ENCODE measurements at regions not wholly inside any gene's neighbourhood (a gene's known extent, or its start where the extent isn't known, plus 50 kb on each side); places are given as distances from the start of the nearest gene placed in this dataset.

- no peak for TF ChIP-seq CTCF (IDR thresholded peaks at IDR 0.05)
- no peak for TF ChIP-seq POLR2A (IDR thresholded peaks at IDR 0.05)
Measured at GRCh38 chr2:64818664-64819060, 164.9 kb upstream of the SERTAD2 start.

All from transverse colon (tissue), 3 donors.